TTC549 (cell line): ENCODE measurements at regions not wholly inside any gene's neighbourhood (a gene's known extent, or its start where the extent isn't known, plus 50 kb on each side); places are given as distances from the start of the nearest gene placed in this dataset.
"Not testable (repeated sequence)": the region's sequence is repeated elsewhere in the genome, so short reads cannot be mapped to it uniquely, and the experiment has no call there.

Experiments
- FAIRE-seq: peaks from 2 replicates; lab custom pipeline; 2012; peaks lifted over from hg19 to GRCh38; lab: Jason Lieb, UNC

- no peak for FAIRE-seq
Measured at GRCh38 chr12:75792687-75793086, 238.9 kb downstream of the PHLDA1 start.

GRCh38 chr12:75790219-75790618, 241.4 kb downstream of the PHLDA1 start:
- FAIRE-seq: no peak

GRCh38 chr12:75787146-75787545, 244.4 kb downstream of the PHLDA1 start:
- FAIRE-seq: not testable (repeated sequence)

- FAIRE-seq: no peak
Measured at GRCh38 chr12:75786070-75786469, 245.5 kb downstream of the PHLDA1 start.

- no peak for FAIRE-seq
Measured at GRCh38 chr12:75784591-75784990, 247.0 kb downstream of the PHLDA1 start.

- no peak for FAIRE-seq
Measured at GRCh38 chr12:75783093-75783877, 248.3 kb downstream of the PHLDA1 start.

GRCh38 chr12:75782069-75782581, 249.5 kb downstream of the PHLDA1 start:
- FAIRE-seq: no peak

GRCh38 chr12:75781532-75782046, 250.0 kb downstream of the PHLDA1 start:
- FAIRE-seq: no peak

- FAIRE-seq: no peak
Measured at GRCh38 chr12:75779891-75780496, 251.6 kb downstream of the PHLDA1 start.

- no peak for FAIRE-seq
Measured at GRCh38 chr12:75774261-75775052, 257.1 kb downstream of the PHLDA1 start.

- no peak for FAIRE-seq
Measured at GRCh38 chr12:75773377-75773776, 258.2 kb downstream of the PHLDA1 start.

GRCh38 chr12:75771023-75771422, 259.6 kb upstream of the KRR1 start:
- no peak for FAIRE-seq

GRCh38 chr12:75767957-75768356, 256.5 kb upstream of the KRR1 start:
- FAIRE-seq: no peak

GRCh38 chr12:75766263-75767160, 255.1 kb upstream of the KRR1 start:
- FAIRE-seq: no peak

- no peak for FAIRE-seq
Measured at GRCh38 chr12:75765170-75766059, 254.0 kb upstream of the KRR1 start.

- no peak for FAIRE-seq
Measured at GRCh38 chr12:75764091-75764841, 252.9 kb upstream of the KRR1 start.

- FAIRE-seq: no peak
Measured at GRCh38 chr12:75760573-75761294, 249.3 kb upstream of the KRR1 start.

GRCh38 chr12:75759842-75760572, 248.6 kb upstream of the KRR1 start:
- FAIRE-seq: no peak
